GM23338 (cell line): ENCODE measurements at regions not wholly inside any gene's neighbourhood (a gene's known extent, or its start where the extent isn't known, plus 50 kb on each side); places are given as distances from the start of the nearest gene placed in this dataset.

Experiments
- ATAC-seq: fragments of 200-7000 bp; cut with Tn5 transposase; 3 replicates; pipeline ENCODE4 v1.9.1; 2020
- DNase-seq: peaks from one replicate; pipeline ENCODE4 v3.0.0-alpha.2; 2015; ENCODE audit warnings: low spot score
- H2AFZ ChIP-seq: fragments of 200-600 bp; sonication (generic); 2 replicates; pipeline ENCODE4 v1.8.0; 2016; ENCODE audit warnings: antibody characterized with exemption, mild to moderate bottlenecking, moderate library complexity
- H3F3A ChIP-seq: fragments of 200-600 bp; sonication (generic); replicated peaks from 2 replicates; pipeline ENCODE4 v1.8.0; 2017; ENCODE audit warnings: antibody characterized with exemption, mixed run types, low read depth
- H3K27ac ChIP-seq: fragments of 200-600 bp; sonication (generic); 2 replicates; pipeline ENCODE4 v1.6.1; 2016; ENCODE audit warnings: low read depth
- H3K27me3 ChIP-seq: fragments of 200-600 bp; sonication (generic); 2 replicates; pipeline ENCODE4 v1.8.0; 2016; ENCODE audit warnings: mild to moderate bottlenecking, mixed run types, moderate library complexity; ENCODE audit not compliant: insufficient read depth
- H3K36me3 ChIP-seq: fragments of 200-600 bp; sonication (generic); 2 replicates; pipeline ENCODE4 v1.8.0; 2016; ENCODE audit warnings: mild to moderate bottlenecking; ENCODE audit not compliant: insufficient read depth
- H3K4me1 ChIP-seq: fragments of 200-600 bp; sonication (generic); 2 replicates; pipeline ENCODE4 v1.8.0; 2016; ENCODE audit warnings: mild to moderate bottlenecking, moderate library complexity; ENCODE audit not compliant: insufficient read depth
- H3K4me2 ChIP-seq: fragments of 200-600 bp; sonication (generic); 2 replicates; pipeline ENCODE4 v1.7.1; 2017; ENCODE audit warnings: mixed run types
- H3K4me3 ChIP-seq: fragments of 200-600 bp; sonication (generic); 2 replicates; pipeline ENCODE4 v1.6.1; 2016; ENCODE audit warnings: mixed run types
- H3K79me2 ChIP-seq: fragments of 200-600 bp; sonication (generic); replicated peaks from 2 replicates; pipeline ENCODE4 v1.8.0; 2017; ENCODE audit warnings: mild to moderate bottlenecking; ENCODE audit not compliant: insufficient read depth
- H3K9me2 ChIP-seq: fragments of 200-600 bp; sonication (generic); 2 replicates; pipeline ENCODE4 v1.8.0; 2017; ENCODE audit not compliant: insufficient read depth
- H4K20me1 ChIP-seq: fragments of 200-600 bp; sonication (generic); replicated peaks from 2 replicates; pipeline ENCODE4 v1.8.0; 2017; ENCODE audit warnings: mild to moderate bottlenecking; ENCODE audit not compliant: insufficient read depth
- H3K27ac Mint-ChIP-seq: 2 replicates; pipeline ENCODE4 v1.8.0; 2020; ENCODE audit warnings: inconsistent platforms, mild to moderate bottlenecking, moderate library complexity, mixed read lengths
- H3K27me3 Mint-ChIP-seq: 3 replicates; pipeline ENCODE4 v1.8.0; 2022; ENCODE audit warnings: low read depth, mild to moderate bottlenecking, moderate library complexity, mixed read lengths, inconsistent platforms; ENCODE audit not compliant: insufficient read depth, poor library complexity
- H3K36me3 Mint-ChIP-seq: 3 replicates; pipeline ENCODE4 v1.8.0; 2021; ENCODE audit warnings: low read depth, mild to moderate bottlenecking, inconsistent platforms, moderate library complexity, mixed read lengths
- H3K4me1 Mint-ChIP-seq: 3 replicates; pipeline ENCODE4 v1.8.0; 2020; ENCODE audit warnings: mild to moderate bottlenecking, inconsistent platforms, mixed read lengths
- H3K4me3 Mint-ChIP-seq: 3 replicates; pipeline ENCODE4 v1.8.0; 2021; ENCODE audit warnings: moderate library complexity, mild to moderate bottlenecking, inconsistent platforms, mixed read lengths
- H3K9me3 Mint-ChIP-seq: 3 replicates; pipeline ENCODE4 v1.8.0; 2020; ENCODE audit warnings: moderate library complexity, mild to moderate bottlenecking, inconsistent platforms, mixed read lengths
- CREB1 ChIP-seq: fragments of 250-450 bp; sonication (Bioruptor Pico); IDR thresholded peaks from 2 replicates; pipeline ENCODE4 v1.5.0; 2020; ENCODE audit warnings: low read depth, mild to moderate bottlenecking, moderate library complexity
- CTCF ChIP-seq, 2 experiments: fragments of 200-600 bp in 1 of 2; sonication (generic) in 1 of 2; conservative IDR thresholded peaks; 2 replicates each; pipeline versions ENCODE4 v1.5.1 to v1.6.1; 2016 to 2017; ENCODE audit warnings: antibody characterized with exemption in 2 of 2, low read depth in 2 of 2, mild to moderate bottlenecking in 2 of 2, moderate library complexity in 1 of 2
- ETS1 ChIP-seq: IDR thresholded peaks from 2 replicates; pipeline ENCODE4 v1.6.1; 2016; ENCODE audit warnings: antibody characterized with exemption
- EZH2 ChIP-seq: fragments of 200-600 bp; sonication (generic); IDR thresholded peaks from one replicate; pipeline ENCODE4 v1.8.0; 2017; ENCODE audit warnings: antibody characterized with exemption, mild to moderate bottlenecking, low read depth; ENCODE audit not compliant: unreplicated experiment
- EZH2phosphoT487 ChIP-seq: fragments of 200-600 bp; sonication (generic); IDR thresholded peaks from one replicate; pipeline ENCODE4 v1.8.1; 2018; ENCODE audit warnings: antibody characterized with exemption; ENCODE audit not compliant: unreplicated experiment
- JUNB ChIP-seq: IDR thresholded peaks from one replicate; pipeline ENCODE4 v1.6.1; 2016; ENCODE audit warnings: antibody characterized with exemption; ENCODE audit not compliant: unreplicated experiment
- NANOG ChIP-seq: IDR thresholded peaks from 2 replicates; pipeline ENCODE4 v1.6.1; 2016; ENCODE audit warnings: antibody characterized with exemption, borderline replicate concordance
- POLR2AphosphoS5 ChIP-seq: IDR thresholded peaks from 2 replicates; pipeline ENCODE4 v1.6.1; 2016; ENCODE audit warnings: antibody characterized with exemption, low read depth
- REST ChIP-seq: IDR thresholded peaks from one replicate; pipeline ENCODE4 v1.6.1; 2018; ENCODE audit warnings: antibody characterized with exemption; ENCODE audit not compliant: unreplicated experiment
- STAT1 ChIP-seq: IDR thresholded peaks from one replicate; pipeline ENCODE4 v1.6.1; 2016; ENCODE audit warnings: antibody characterized with exemption; ENCODE audit not compliant: unreplicated experiment
- ZNF114 ChIP-seq: fragments of 250-450 bp; sonication (Bioruptor Pico); IDR thresholded peaks from 2 replicates; pipeline ENCODE4 v1.5.0; 2020; ENCODE audit warnings: mild to moderate bottlenecking, moderate library complexity
- ZNF331 ChIP-seq: fragments of 250-450 bp; sonication (Bioruptor Pico); IDR thresholded peaks from 2 replicates; pipeline ENCODE4 v1.5.0; 2020; ENCODE audit warnings: low read depth, mild to moderate bottlenecking, moderate library complexity
- TF ChIP-seq, protein P1 (sequence below): fragments of 250-450 bp; sonication (Bioruptor Pico); IDR thresholded peaks from 2 replicates; pipeline ENCODE4 v1.5.0; 2020; ENCODE audit warnings: mild to moderate bottlenecking, moderate library complexity

- Histone ChIP-seq H3K4me1 (no peaks in the 10 kb centered on the region), H3K79me2 (no peaks in the 10 kb centered on the region), H3K9me2 (no peaks in the 10 kb centered on the region), H3K4me3 (no peak overlapping the region), H3F3A (no peaks in the 10 kb centered on the region), H3K4me2 (no peak overlapping the region), H3K36me3 (no peaks in the 10 kb centered on the region), H3K27me3 (no peaks in the 10 kb centered on the region), H3K27ac (no peak overlapping the region), H2AFZ (no peak overlapping the region), H4K20me1 (no peaks in the 10 kb centered on the region)
- DNase-seq (no peak), ATAC-seq (no peak)
- no peaks in the 10 kb centered on the region for H3K36me3 Mint-ChIP-seq
- no peak overlapping the region for H3K27ac Mint-ChIP-seq
- H3K9me3 Mint-ChIP-seq: peaks cover 12% of the 10 kb centered on the region
- H3K4me1 Mint-ChIP-seq: no peaks in the 10 kb centered on the region
- H3K4me3 Mint-ChIP-seq: no peak overlapping the region
- TF ChIP-seq EZH2: no peak
- no peak for TF ChIP-seq CTCF (conservative IDR thresholded peaks at IDR 0.05; ENCODE audit: low read depth in 2 of 2)
- TF ChIP-seq STAT1: no peak
- TF ChIP-seq, protein P1, sequence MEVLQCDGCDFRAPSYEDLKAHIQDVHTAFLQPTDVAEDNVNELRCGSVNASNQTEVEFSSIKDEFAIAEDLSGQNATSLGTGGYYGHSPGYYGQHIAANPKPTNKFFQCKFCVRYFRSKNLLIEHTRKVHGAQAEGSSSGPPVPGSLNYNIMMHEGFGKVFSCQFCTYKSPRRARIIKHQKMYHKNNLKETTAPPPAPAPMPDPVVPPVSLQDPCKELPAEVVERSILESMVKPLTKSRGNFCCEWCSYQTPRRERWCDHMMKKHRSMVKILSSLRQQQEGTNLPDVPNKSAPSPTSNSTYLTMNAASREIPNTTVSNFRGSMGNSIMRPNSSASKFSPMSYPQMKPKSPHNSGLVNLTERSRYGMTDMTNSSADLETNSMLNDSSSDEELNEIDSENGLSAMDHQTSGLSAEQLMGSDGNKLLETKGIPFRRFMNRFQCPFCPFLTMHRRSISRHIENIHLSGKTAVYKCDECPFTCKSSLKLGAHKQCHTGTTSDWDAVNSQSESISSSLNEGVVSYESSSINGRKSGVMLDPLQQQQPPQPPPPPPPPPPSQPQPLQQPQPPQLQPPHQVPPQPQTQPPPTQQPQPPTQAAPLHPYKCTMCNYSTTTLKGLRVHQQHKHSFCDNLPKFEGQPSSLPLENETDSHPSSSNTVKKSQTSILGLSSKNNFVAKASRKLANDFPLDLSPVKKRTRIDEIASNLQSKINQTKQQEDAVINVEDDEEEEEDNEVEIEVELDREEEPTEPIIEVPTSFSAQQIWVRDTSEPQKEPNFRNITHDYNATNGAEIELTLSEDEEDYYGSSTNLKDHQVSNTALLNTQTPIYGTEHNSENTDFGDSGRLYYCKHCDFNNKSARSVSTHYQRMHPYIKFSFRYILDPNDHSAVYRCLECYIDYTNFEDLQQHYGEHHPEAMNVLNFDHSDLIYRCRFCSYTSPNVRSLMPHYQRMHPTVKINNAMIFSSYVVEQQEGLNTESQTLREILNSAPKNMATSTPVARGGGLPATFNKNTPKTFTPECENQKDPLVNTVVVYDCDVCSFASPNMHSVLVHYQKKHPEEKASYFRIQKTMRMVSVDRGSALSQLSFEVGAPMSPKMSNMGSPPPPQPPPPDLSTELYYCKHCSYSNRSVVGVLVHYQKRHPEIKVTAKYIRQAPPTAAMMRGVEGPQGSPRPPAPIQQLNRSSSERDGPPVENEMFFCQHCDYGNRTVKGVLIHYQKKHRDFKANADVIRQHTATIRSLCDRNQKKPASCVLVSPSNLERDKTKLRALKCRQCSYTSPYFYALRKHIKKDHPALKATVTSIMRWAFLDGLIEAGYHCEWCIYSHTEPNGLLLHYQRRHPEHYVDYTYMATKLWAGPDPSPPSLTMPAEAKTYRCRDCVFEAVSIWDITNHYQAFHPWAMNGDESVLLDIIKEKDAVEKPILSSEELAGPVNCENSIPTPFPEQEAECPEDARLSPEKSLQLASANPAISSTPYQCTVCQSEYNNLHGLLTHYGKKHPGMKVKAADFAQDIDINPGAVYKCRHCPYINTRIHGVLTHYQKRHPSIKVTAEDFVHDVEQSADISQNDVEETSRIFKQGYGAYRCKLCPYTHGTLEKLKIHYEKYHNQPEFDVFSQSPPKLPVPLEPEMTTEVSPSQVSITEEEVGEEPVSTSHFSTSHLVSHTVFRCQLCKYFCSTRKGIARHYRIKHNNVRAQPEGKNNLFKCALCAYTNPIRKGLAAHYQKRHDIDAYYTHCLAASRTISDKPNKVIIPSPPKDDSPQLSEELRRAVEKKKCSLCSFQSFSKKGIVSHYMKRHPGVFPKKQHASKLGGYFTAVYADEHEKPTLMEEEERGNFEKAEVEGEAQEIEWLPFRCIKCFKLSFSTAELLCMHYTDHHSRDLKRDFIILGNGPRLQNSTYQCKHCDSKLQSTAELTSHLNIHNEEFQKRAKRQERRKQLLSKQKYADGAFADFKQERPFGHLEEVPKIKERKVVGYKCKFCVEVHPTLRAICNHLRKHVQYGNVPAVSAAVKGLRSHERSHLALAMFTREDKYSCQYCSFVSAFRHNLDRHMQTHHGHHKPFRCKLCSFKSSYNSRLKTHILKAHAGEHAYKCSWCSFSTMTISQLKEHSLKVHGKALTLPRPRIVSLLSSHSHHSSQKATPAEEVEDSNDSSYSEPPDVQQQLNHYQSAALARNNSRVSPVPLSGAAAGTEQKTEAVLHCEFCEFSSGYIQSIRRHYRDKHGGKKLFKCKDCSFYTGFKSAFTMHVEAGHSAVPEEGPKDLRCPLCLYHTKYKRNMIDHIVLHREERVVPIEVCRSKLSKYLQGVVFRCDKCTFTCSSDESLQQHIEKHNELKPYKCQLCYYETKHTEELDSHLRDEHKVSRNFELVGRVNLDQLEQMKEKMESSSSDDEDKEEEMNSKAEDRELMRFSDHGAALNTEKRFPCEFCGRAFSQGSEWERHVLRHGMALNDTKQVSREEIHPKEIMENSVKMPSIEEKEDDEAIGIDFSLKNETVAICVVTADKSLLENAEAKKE (CRISPR knock-in tag): no peak
- TF ChIP-seq ZNF114: no peak
- TF ChIP-seq EZH2phosphoT487: no peak
- no peak for TF ChIP-seq NANOG
- TF ChIP-seq ETS1: no peak
- TF ChIP-seq JUNB: no peak
- no peak for TF ChIP-seq REST
- no peak for TF ChIP-seq CREB1
- no peak for TF ChIP-seq POLR2AphosphoS5
- no peak for TF ChIP-seq ZNF331
- no peaks in the 10 kb centered on the region for H3K27me3 Mint-ChIP-seq
Observed at GRCh38 chrY:8094429-8094828, 1182.9 kb upstream of the AMELY start.
